Activated naive CD8-positive, alpha-beta T cell treated with anti-CD3 and anti-CD28 coated beads, Interleukin-2, amount 50 U/mL, for 24 hours (primary cell): ENCODE measurements at regions not wholly inside any gene's neighbourhood (a gene's known extent, or its start where the extent isn't known, plus 50 kb on each side); places are given as distances from the start of the nearest gene placed in this dataset.

ENCODE experiments used
- ATAC-seq: fragments of 150-1000 bp; cut with Tn5 transposase; one replicate; pipeline ENCODE4 v1.10.0; 2021
- DNase-seq: peaks from one replicate; pipeline ENCODE4 v3.0.0; 2021
- H3K27ac Mint-ChIP-seq: one replicate; pipeline ENCODE4 v1.8.0; 2021; ENCODE audit warnings: mild to moderate bottlenecking, mixed read lengths
- H3K27me3 Mint-ChIP-seq: one replicate; pipeline ENCODE4 v1.8.0; 2021; ENCODE audit warnings: mixed read lengths
- H3K36me3 Mint-ChIP-seq: one replicate; pipeline ENCODE4 v1.8.0; 2021; ENCODE audit warnings: low read depth, mixed read lengths
- H3K4me1 Mint-ChIP-seq: one replicate; pipeline ENCODE4 v1.8.0; 2021; ENCODE audit warnings: mixed read lengths
- H3K4me3 Mint-ChIP-seq: one replicate; pipeline ENCODE4 v1.8.0; 2021; ENCODE audit warnings: mild to moderate bottlenecking, moderate library complexity, mixed read lengths
- H3K9me3 Mint-ChIP-seq: one replicate; pipeline ENCODE4 v1.8.0; 2021; ENCODE audit warnings: mixed read lengths

DNA sequence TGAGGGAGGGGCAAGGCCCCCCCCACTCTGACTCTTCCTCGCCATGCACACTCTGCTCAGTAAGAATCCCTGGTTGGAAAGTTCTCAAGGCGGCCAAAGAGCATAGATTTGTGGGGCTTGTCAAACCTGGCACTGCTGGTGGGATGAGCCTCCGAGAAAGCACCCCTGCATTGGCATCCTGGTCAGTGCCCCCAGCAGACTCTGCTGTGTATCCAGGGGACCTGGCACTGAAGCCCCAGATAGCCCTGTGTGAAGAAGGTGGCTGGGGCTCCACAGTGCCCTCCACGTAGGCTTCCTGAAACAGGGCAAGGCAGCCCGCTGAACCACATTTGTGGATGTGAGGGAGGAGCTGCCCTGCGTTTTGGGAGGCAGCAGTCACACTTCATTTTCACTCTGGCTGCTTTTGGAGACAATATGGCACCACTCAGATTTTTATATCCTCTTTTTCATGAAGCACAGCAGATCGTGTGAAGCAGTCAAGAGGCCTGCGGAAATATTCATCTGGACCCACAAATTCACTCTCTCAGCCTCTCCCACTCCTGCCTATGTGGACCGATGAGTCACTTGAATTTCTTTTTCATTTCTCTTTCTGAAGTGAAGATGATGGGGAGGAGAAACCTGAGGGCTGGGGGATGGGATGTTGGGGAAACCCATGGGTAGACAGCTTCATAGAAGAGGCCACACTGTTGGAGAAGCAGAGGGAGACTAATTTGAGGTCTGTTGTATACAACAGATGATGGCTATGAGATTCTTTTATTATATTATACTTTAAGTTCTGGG lies 88.7 kb upstream of the BCL6 start:
- H3K4me3 Mint-ChIP-seq: no peak overlapping the region
- peaks cover 38% of the 10 kb centered on the region for H3K4me1 Mint-ChIP-seq
- no peaks in the 10 kb centered on the region for H3K9me3 Mint-ChIP-seq
- peaks cover 3% of the 10 kb centered on the region for H3K27me3 Mint-ChIP-seq
- no peaks in the 10 kb centered on the region for H3K36me3 Mint-ChIP-seq
- no peak overlapping the region for H3K27ac Mint-ChIP-seq
- ATAC-seq (peak; percentile 71), DNase-seq (peak; percentile 39)

DNA sequence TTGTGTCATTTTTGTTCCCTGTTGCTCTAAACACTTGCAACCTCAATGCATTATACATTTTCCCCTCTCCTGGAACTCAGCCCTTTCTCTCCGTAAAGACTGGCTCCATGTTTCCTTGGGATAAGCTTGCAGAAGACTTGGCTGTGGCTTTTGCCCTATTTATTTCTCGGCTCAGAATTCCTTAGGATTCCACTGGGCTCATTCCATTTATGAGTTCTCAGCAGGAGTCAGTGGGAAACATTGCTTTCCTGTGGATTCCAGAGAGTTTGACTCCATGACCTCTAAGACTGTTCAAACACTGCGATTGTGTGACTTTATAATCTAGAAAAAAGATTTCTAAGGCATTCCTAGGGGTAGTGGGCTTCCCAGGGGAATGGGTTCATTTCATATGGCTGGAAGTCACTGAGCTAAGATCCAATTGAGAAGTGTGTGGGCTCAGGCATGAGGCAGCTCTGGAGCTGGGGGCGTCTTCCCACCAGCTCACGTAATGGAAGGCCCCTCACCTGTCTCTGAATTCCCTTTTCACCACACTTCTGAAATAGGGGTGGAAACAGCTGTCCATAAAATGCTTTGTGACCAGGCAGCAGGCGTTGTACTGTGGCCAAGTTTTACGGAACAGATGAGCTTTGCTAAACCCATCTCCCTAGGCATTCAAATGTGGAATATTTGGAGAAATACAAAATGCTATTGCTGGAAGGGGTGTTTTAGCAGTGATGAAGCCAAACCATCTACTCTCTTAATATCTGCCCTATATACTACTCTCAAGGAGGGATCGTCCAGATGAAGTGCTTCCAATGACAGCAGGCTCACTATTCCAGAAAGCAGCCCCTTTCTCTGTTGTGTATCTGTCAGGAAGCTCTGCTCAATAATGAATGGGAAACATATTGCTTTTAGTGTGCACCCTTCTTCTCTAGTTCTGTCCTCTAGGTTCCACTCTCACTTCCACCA lies 91.8 kb upstream of the BCL6 start:
- DNase-seq (no peak), ATAC-seq (no peak)
- Mint-ChIP-seq H3K36me3 (no peaks in the 10 kb centered on the region), H3K4me3 (no peak overlapping the region), H3K27ac (no peak overlapping the region), H3K4me1 (peaks cover 33% of the 10 kb centered on the region), H3K27me3 (peaks cover 3% of the 10 kb centered on the region), H3K9me3 (no peaks in the 10 kb centered on the region)

DNA sequence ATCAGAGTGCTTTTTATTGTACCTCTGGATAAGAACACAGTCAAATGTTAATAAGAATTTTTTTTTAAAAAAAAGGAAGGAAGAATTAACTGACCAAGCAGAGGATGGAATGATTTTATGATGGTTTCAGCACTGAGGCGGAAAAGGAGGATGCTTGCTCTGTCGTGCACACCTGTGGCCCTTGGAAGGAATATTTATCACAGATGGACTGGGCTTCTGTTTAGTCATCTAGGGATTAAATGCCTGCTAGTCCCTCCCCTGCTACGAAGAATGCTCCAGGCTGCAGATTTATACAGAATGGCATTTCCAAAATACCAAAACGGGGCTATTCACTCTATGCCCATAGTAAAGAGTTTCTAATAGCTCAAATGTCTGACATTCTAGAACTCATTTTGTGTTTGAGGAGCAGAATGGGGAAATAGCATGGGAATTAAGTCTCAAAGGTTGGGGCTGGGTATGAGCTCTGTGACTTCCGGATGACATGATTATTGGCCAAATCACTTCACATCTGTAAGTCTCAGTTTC lies 92.8 kb upstream of the BCL6 start:
- Mint-ChIP-seq H3K4me3 (no peak overlapping the region), H3K36me3 (no peaks in the 10 kb centered on the region), H3K9me3 (no peaks in the 10 kb centered on the region), H3K27ac (no peak overlapping the region), H3K27me3 (peaks cover 3% of the 10 kb centered on the region), H3K4me1 (peaks cover 27% of the 10 kb centered on the region)
- DNase-seq: no peak
- no peak for ATAC-seq

DNA sequence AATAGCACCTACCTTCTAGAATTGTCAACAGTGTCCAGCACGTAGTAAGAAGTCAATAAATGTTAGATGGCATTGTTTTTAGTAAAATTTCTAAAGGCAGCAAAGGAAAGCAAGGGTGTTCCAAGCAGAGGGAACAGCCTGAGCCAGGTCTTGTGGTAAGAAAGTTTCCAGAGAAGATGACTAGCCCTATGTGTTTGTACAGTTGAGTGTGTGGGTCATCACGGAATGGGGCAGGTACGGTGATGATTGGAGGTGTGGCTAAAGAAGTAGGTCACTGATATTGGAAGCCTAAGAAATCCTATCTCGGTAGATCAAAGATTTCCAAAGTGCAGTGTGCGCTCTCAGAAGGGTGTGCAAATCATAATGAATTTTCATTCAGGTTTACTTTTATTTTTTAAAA lies 94.2 kb upstream of the BCL6 start:
- Mint-ChIP-seq H3K9me3 (no peaks in the 10 kb centered on the region), H3K27ac (no peak overlapping the region), H3K36me3 (no peaks in the 10 kb centered on the region), H3K27me3 (peaks cover 3% of the 10 kb centered on the region), H3K4me3 (no peak overlapping the region), H3K4me1 (peaks cover 18% of the 10 kb centered on the region)
- ATAC-seq (no peak), DNase-seq (no peak)

DNA sequence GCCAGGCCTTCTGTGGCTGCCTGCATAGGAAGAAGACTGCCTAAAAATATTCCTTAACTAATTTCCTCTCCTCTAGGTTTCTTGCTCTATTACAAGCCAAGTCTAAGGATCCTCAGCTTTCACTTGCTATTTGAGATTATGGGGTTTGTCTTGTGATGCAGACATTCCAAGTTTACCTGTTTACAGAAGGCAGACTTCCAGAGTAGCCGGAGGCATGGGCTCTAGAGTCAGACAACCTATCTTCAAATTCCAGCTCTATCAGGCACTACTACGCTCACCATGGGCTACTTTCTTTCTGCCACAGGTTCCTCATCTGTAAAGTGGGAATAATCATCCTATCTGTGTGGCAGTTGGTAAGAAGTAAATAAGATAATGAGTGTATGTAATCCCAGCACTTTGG lies 95.6 kb upstream of the BCL6 start:
- H3K4me3 Mint-ChIP-seq: no peak overlapping the region
- H3K27ac Mint-ChIP-seq: no peak overlapping the region
- no peaks in the 10 kb centered on the region for H3K36me3 Mint-ChIP-seq
- H3K9me3 Mint-ChIP-seq: no peaks in the 10 kb centered on the region
- ATAC-seq (no peak), DNase-seq (no peak)
- peaks cover 8% of the 10 kb centered on the region for H3K4me1 Mint-ChIP-seq
- H3K27me3 Mint-ChIP-seq: peaks cover 3% of the 10 kb centered on the region

DNA sequence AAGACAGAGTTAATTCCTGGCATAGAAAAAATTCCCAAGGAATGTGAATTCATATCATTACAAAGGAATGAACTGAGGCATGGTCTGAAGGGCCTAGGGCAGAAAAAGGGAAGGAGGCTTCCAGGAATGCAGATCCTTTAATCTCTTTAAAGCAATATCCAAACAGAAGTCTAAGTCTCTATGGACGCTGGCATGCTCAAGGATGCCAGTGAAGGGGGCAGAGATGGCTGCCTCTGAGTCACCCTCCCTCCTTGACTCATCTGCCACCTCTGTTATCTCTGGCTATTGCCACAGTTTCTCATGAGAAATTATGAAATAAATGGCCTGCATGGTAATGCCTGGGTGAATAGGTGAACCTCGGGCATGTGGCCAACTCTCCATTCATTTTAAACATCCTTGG lies 96.3 kb upstream of the BCL6 start:
- DNase-seq: peak; percentile 8
- no peak overlapping the region for H3K4me3 Mint-ChIP-seq
- H3K36me3 Mint-ChIP-seq: no peaks in the 10 kb centered on the region
- peaks cover 3% of the 10 kb centered on the region for H3K4me1 Mint-ChIP-seq
- no peak overlapping the region for H3K27ac Mint-ChIP-seq
- ATAC-seq: peak; percentile 79
- peaks cover 3% of the 10 kb centered on the region for H3K27me3 Mint-ChIP-seq
- H3K9me3 Mint-ChIP-seq: no peaks in the 10 kb centered on the region

DNA sequence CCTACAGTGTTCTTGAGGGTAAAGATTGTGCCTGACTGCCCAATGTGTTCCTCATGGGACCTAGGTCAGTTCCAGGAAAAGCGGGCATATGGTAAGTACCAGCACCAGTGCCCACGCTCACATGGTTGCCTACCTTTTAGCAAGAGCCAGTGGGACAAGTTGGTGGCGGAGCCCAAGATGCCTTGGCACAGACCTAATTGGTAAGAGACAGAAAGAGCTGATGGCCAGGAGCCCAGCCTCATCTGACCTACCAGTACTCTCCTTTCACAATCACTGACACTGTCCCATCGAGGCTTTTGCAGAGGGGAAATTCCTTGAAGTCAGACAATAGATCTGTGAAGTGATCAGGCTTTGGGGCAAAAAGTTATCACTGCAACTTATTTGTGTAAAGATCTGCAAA lies 98.4 kb upstream of the BCL6 start:
- no peaks in the 10 kb centered on the region for H3K9me3 Mint-ChIP-seq
- no peak overlapping the region for H3K4me3 Mint-ChIP-seq
- DNase-seq (no peak), ATAC-seq (no peak)
- no peaks in the 10 kb centered on the region for H3K36me3 Mint-ChIP-seq
- H3K4me1 Mint-ChIP-seq: peaks cover 3% of the 10 kb centered on the region
- no peak overlapping the region for H3K27ac Mint-ChIP-seq
- no peaks in the 10 kb centered on the region for H3K27me3 Mint-ChIP-seq

DNA sequence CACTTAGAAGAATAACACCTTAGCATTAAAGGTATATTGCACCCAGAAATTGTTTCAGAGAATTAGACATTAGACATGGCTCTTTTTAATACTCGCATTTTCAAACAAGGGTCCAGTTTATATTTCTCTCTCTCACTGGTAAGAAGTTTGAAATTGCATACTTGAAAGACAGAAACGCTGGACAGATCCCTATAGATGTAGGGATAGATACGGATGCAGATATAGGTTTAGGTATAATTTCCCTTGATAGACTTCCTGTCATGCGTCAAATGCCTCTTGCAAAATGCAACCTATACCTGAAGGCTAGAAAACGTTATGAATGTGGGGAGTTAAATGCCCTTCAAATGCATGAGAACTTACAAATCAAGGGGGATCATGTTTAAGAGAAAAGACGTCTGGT lies 99.4 kb upstream of the BCL6 start:
- Mint-ChIP-seq H3K4me1 (peaks cover 3% of the 10 kb centered on the region), H3K27me3 (no peaks in the 10 kb centered on the region), H3K27ac (no peak overlapping the region), H3K4me3 (no peak overlapping the region), H3K36me3 (no peaks in the 10 kb centered on the region), H3K9me3 (no peaks in the 10 kb centered on the region)
- ATAC-seq (no peak), DNase-seq (no peak)

DNA sequence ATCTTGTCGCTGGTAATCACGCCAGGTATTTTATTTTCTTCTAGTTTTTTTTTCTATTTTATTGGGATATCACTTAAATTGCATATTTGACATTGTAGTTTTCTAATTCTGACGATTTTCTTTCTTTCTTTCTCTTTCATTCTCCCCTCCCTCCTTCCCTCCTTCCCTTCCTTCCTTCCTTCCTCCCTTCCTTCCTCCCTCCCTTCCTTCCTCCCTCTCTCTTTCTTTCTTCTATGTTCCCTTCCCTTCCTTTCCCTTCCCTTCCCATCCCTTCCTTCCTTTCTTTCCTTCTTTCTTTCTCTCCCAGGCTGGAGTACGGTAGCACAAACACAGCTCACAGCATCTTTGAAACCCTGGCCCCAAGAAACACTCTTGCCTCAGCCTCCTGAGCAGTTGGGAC lies 100.6 kb upstream of the BCL6 start:
- peaks cover 3% of the 10 kb centered on the region for H3K4me1 Mint-ChIP-seq
- no peak for ATAC-seq
- no peak for DNase-seq
- no peaks in the 10 kb centered on the region for H3K9me3 Mint-ChIP-seq
- no peaks in the 10 kb centered on the region for H3K36me3 Mint-ChIP-seq
- H3K27me3 Mint-ChIP-seq: no peaks in the 10 kb centered on the region
- no peak overlapping the region for H3K4me3 Mint-ChIP-seq
- no peak overlapping the region for H3K27ac Mint-ChIP-seq

DNA sequence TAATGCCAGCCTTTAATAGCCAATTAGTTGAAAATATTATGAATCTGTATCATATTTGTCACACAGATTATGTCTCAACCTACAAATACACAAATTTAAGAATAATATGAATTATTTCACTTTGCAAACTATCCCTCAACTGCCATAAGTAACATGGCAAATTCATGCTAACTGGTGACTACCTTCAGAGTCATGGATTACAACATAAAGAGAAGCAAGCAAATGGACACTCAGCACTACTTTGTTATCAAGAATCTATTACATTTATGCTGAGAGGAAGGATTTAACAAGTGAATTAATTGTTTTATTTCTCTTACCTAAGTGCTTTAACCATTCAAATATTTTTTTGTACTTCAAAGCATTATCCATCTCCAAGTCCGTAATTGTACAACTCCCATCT lies 103.1 kb upstream of the BCL6 start:
- H3K4me1 Mint-ChIP-seq: peaks cover 6% of the 10 kb centered on the region
- ATAC-seq (no peak), DNase-seq (no peak)
- H3K27ac Mint-ChIP-seq: no peak overlapping the region
- no peaks in the 10 kb centered on the region for H3K36me3 Mint-ChIP-seq
- no peaks in the 10 kb centered on the region for H3K27me3 Mint-ChIP-seq
- H3K9me3 Mint-ChIP-seq: peaks cover 7% of the 10 kb centered on the region
- H3K4me3 Mint-ChIP-seq: no peak overlapping the region

DNA sequence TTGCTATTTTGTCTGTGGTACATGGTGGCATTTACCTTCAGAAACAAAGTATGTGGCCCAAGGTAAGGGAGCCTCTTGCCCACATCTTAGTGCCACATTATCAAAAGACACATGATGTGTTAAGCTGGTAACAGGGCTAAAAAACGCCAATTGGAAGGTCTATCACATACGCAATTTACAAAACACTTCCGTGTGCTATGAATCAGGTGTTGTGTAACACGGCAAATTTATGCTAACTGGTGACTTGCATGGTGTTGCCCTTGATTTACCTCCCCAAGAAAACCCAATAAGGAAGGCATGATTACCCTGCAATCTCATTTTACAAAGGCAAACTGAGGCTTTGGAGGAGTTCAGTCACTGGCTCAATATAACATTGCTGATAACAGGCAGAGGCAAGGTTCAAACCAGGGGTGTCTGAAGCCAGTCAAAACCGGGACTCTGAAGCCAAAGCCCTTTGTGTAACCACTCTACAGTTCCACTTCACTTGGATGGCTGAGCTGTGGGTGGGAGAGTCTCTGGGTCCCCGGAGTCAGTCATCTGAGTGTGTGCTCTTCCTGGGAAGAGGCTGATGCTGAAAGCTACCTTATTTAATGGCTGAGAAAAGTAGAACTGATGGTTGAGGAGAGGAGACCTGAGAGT lies 103.9 kb upstream of the BCL6 start:
- Mint-ChIP-seq H3K4me1 (peaks cover 6% of the 10 kb centered on the region), H3K9me3 (peaks cover 7% of the 10 kb centered on the region), H3K36me3 (no peaks in the 10 kb centered on the region), H3K4me3 (no peak overlapping the region), H3K27ac (no peak overlapping the region), H3K27me3 (no peaks in the 10 kb centered on the region)
- no peak for ATAC-seq
- no peak for DNase-seq

DNA sequence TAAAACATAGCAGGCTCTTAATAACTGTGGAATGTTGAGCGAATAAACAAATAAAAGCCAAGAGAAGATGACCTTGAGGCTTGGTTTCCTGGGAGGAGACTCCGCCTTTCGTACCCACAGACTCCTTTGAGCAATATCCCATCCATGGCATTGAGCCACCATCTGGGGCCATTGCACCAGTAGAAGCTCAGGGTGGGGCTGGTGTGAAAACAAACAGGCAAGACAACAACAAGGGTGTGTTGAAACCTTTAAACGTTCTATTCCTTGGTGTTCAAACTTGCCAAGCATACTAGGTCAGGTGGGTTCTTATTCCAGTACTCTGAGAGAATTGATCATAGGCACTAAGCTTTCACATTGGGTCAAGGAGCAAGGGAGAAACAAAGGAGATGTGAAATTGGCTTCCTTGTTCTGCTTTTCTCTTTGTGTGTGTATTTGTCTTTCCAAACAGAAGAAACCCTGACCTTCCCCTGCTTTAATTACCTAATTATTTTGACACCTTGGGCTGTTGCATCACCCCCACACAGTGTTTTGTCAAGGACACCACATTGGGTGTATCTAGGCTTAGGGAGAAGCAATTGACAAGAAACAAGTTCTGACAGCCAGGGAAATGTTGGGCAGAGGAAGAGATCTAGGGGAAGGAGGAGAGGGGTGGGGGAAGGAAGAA lies 105.1 kb upstream of the BCL6 start:
- Mint-ChIP-seq H3K27me3 (no peaks in the 10 kb centered on the region), H3K27ac (no peak overlapping the region), H3K4me3 (no peak overlapping the region), H3K9me3 (peaks cover 7% of the 10 kb centered on the region), H3K4me1 (peaks cover 6% of the 10 kb centered on the region), H3K36me3 (no peaks in the 10 kb centered on the region)
- DNase-seq (no peak), ATAC-seq (no peak)

DNA sequence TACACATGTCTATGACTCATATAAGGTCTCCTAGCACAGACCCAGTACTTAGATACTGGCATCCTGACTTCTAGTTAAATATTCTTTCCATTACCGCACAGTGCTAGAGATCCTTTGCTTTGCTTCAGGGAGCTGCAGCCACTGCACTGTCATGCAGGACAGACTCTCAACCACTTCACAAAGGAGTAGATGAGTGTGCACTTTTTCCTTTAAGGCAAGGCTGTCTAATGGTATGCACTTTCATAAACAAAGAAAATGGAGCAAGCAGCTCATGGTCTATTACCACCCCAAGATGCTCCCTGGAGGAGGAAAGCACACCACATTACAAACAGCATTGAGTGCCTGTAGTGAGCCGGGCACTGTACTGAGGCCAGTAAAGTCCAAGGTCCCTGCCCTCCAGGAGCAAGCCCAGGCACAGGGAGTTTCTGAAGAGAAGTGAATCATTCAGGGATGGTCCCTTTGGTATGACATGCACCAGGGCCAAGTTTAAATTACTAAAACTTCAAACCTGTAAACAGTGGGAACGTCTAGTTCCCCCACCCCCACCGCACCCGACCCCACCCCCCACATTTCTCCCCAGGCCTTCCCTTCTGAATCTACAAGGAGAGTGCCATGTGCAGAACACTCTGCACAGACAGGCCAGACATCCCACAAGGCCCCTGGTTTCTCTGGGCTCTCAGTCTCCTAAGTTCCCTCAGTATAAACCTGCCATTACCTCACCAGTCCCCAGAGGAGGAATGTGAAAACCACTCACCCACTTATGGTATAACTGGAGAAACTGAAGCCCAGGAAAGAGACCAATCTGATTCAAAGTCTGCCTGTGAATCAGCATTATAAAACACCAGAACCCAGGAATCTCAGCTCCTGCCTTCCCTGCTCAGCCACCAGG lies 107.8 kb upstream of the BCL6 start:
- DNase-seq: no peak
- H3K27ac Mint-ChIP-seq: no peak overlapping the region
- ATAC-seq: peak; percentile 80

More for the DNA sequence above, 107.8 kb upstream of the BCL6 start:
- H3K9me3 Mint-ChIP-seq: peaks cover 7% of the 10 kb centered on the region
- no peaks in the 10 kb centered on the region for H3K27me3 Mint-ChIP-seq
- no peak overlapping the region for H3K4me3 Mint-ChIP-seq
- peaks cover 6% of the 10 kb centered on the region for H3K4me1 Mint-ChIP-seq
- no peaks in the 10 kb centered on the region for H3K36me3 Mint-ChIP-seq
